Liver (tissue), 3 donors: ENCODE measurements at regions not wholly inside any gene's neighbourhood (a gene's known extent, or its start where the extent isn't known, plus 50 kb on each side); places are given as distances from the start of the nearest gene placed in this dataset.

Source experiments
- CTCF ChIP-seq: fragments of 150-350 bp; IDR thresholded peaks from 2 replicates; pipeline ENCODE4 v1.5.1; 2017; ENCODE audit warnings: improper control_type of control experiment, low read depth, low read length; ENCODE audit not compliant: missing input control
- FOXA1 ChIP-seq: IDR thresholded peaks from 2 replicates; pipeline ENCODE4 v1.6.1; 2016; ENCODE audit warnings: antibody characterized with exemption
- FOXA2 ChIP-seq: IDR thresholded peaks from 2 replicates; pipeline ENCODE4 v1.6.1; 2016; ENCODE audit warnings: antibody characterized with exemption
- GABPA ChIP-seq, 2 donors: IDR thresholded peaks in 1 of 2; conservative IDR thresholded peaks in 1 of 2; 2 replicates each; pipeline ENCODE4 v1.6.1; 2016; ENCODE audit warnings: antibody characterized with exemption in 2 of 2, mild to moderate bottlenecking in 1 of 2, moderate library complexity in 1 of 2
- JUND ChIP-seq, 2 donors: IDR thresholded peaks; 2 replicates each; pipeline ENCODE4 v1.6.1; 2016; ENCODE audit warnings: antibody characterized with exemption in 2 of 2
- RAD21 ChIP-seq, 2 donors: IDR thresholded peaks; 2 replicates each; pipeline ENCODE4 v1.6.1; 2016; ENCODE audit warnings: antibody characterized with exemption in 2 of 2, mild to moderate bottlenecking in 2 of 2
- TAF1 ChIP-seq: conservative IDR thresholded peaks from 2 replicates; pipeline ENCODE4 v1.6.1; 2016; ENCODE audit warnings: antibody characterized with exemption, mild to moderate bottlenecking
- TF ChIP-seq, protein P1 (sequence below): IDR thresholded peaks from 2 replicates; pipeline ENCODE4 v1.6.1; 2016; ENCODE audit warnings: antibody characterized with exemption, mild to moderate bottlenecking
- TF ChIP-seq, protein P2 (sequence below): IDR thresholded peaks from 2 replicates; pipeline ENCODE4 v1.6.1; 2016; ENCODE audit warnings: antibody characterized with exemption
- TF ChIP-seq, protein P3 (sequence below): IDR thresholded peaks from 2 replicates; pipeline ENCODE4 v1.6.1; 2016; ENCODE audit warnings: antibody characterized with exemption
- donor health status: healthy.
- donor health status: healthy.

DNA sequence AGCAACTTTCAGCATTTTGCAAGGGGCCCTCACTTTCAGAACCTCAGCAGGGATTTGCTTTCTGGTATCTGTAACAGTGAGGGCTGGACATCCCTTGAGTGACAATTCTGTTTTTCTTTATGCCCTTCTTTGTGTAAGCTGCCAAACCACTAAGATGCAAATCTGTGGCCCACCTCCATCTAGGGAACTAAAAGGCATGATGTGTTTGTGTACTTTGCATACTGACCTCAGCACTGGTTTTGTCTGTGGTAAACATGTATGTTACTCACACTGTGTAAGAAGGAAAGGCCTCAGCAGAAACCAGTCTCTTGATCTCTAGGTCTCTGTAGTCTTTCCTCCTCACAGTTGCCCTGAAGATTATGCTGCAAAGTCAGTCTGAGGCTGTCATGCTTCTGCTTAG lies 396.6 kb upstream of the DYNLRB2 start:
- TF ChIP-seq, protein P1, sequence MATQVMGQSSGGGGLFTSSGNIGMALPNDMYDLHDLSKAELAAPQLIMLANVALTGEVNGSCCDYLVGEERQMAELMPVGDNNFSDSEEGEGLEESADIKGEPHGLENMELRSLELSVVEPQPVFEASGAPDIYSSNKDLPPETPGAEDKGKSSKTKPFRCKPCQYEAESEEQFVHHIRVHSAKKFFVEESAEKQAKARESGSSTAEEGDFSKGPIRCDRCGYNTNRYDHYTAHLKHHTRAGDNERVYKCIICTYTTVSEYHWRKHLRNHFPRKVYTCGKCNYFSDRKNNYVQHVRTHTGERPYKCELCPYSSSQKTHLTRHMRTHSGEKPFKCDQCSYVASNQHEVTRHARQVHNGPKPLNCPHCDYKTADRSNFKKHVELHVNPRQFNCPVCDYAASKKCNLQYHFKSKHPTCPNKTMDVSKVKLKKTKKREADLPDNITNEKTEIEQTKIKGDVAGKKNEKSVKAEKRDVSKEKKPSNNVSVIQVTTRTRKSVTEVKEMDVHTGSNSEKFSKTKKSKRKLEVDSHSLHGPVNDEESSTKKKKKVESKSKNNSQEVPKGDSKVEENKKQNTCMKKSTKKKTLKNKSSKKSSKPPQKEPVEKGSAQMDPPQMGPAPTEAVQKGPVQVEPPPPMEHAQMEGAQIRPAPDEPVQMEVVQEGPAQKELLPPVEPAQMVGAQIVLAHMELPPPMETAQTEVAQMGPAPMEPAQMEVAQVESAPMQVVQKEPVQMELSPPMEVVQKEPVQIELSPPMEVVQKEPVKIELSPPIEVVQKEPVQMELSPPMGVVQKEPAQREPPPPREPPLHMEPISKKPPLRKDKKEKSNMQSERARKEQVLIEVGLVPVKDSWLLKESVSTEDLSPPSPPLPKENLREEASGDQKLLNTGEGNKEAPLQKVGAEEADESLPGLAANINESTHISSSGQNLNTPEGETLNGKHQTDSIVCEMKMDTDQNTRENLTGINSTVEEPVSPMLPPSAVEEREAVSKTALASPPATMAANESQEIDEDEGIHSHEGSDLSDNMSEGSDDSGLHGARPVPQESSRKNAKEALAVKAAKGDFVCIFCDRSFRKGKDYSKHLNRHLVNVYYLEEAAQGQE, result no peak
- TF ChIP-seq GABPA (IDR thresholded peaks at IDR 0.05 in 1 of 2, conservative IDR thresholded peaks at IDR 0.05 in 1 of 2), result no peak
- TF ChIP-seq TAF1, result no peak
- no peak for TF ChIP-seq CTCF
- TF ChIP-seq, protein P2, sequence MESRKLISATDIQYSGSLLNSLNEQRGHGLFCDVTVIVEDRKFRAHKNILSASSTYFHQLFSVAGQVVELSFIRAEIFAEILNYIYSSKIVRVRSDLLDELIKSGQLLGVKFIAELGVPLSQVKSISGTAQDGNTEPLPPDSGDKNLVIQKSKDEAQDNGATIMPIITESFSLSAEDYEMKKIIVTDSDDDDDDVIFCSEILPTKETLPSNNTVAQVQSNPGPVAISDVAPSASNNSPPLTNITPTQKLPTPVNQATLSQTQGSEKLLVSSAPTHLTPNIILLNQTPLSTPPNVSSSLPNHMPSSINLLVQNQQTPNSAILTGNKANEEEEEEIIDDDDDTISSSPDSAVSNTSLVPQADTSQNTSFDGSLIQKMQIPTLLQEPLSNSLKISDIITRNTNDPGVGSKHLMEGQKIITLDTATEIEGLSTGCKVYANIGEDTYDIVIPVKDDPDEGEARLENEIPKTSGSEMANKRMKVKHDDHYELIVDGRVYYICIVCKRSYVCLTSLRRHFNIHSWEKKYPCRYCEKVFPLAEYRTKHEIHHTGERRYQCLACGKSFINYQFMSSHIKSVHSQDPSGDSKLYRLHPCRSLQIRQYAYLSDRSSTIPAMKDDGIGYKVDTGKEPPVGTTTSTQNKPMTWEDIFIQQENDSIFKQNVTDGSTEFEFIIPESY, result no peak
- TF ChIP-seq FOXA2, result no peak
- no peak for TF ChIP-seq FOXA1
- TF ChIP-seq, protein P3, sequence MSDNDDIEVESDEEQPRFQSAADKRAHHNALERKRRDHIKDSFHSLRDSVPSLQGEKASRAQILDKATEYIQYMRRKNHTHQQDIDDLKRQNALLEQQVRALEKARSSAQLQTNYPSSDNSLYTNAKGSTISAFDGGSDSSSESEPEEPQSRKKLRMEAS, result no peak
- TF ChIP-seq JUND (IDR thresholded peaks at IDR 0.05), result no peak
- TF ChIP-seq RAD21 (IDR thresholded peaks at IDR 0.05), result no peak
